ENCODE measurements at regions not wholly inside any gene's neighbourhood (a gene's known extent, or its start where the extent isn't known, plus 50 kb on each side); places are given as distances from the start of the nearest gene placed in this dataset.

GRCh38 chr4:106869551-106869950 lies 166.6 kb downstream of the DKK2 start:
- H3K9me3 ChIP-seq (ENCODE audit: low read depth, low read length) = no peaks in the 10 kb centered on the region
- H3K4me3 ChIP-seq (ENCODE audit: insufficient read depth, low read length) = no peak overlapping the region
- H3K27me3 ChIP-seq (ENCODE audit: insufficient read depth, low read length) = no peaks in the 10 kb centered on the region
- H4K20me1 ChIP-seq (ENCODE audit: insufficient read depth, low read length) = no peaks in the 10 kb centered on the region
- no peaks in the 10 kb centered on the region for H3K36me3 ChIP-seq (ENCODE audit: insufficient read depth, low read length)
- no peaks in the 10 kb centered on the region for H3K4me1 ChIP-seq (ENCODE audit: insufficient read depth, low read length)
- H3K4me2 ChIP-seq (ENCODE audit: insufficient read depth, low read length) = no peak overlapping the region
- DNase-seq (ENCODE audit: insufficient read length, low spot score, missing footprints) = no peak
- no peak overlapping the region for H3K27ac ChIP-seq (ENCODE audit: low read depth, low read length)
- H2AFZ ChIP-seq (ENCODE audit: low read length) = no peak overlapping the region
- TF ChIP-seq, protein P1, sequence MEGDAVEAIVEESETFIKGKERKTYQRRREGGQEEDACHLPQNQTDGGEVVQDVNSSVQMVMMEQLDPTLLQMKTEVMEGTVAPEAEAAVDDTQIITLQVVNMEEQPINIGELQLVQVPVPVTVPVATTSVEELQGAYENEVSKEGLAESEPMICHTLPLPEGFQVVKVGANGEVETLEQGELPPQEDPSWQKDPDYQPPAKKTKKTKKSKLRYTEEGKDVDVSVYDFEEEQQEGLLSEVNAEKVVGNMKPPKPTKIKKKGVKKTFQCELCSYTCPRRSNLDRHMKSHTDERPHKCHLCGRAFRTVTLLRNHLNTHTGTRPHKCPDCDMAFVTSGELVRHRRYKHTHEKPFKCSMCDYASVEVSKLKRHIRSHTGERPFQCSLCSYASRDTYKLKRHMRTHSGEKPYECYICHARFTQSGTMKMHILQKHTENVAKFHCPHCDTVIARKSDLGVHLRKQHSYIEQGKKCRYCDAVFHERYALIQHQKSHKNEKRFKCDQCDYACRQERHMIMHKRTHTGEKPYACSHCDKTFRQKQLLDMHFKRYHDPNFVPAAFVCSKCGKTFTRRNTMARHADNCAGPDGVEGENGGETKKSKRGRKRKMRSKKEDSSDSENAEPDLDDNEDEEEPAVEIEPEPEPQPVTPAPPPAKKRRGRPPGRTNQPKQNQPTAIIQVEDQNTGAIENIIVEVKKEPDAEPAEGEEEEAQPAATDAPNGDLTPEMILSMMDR (IDR thresholded peaks at IDR 0.05; ENCODE audit: extremely low read depth, low read depth, low read length) = no peak
- no peaks in the 10 kb centered on the region for H3K79me2 ChIP-seq (ENCODE audit: insufficient read depth, low read length)

- Histone ChIP-seq H3K79me2 (ENCODE audit: insufficient read depth, low read length) (no peaks in the 10 kb centered on the region), H3K27ac (ENCODE audit: low read depth, low read length) (no peak overlapping the region), H3K4me2 (ENCODE audit: insufficient read depth, low read length) (no peak overlapping the region), H3K9me3 (ENCODE audit: low read depth, low read length) (no peaks in the 10 kb centered on the region), H3K27me3 (ENCODE audit: insufficient read depth, low read length) (no peaks in the 10 kb centered on the region), H4K20me1 (ENCODE audit: insufficient read depth, low read length) (no peaks in the 10 kb centered on the region), H3K4me1 (ENCODE audit: insufficient read depth, low read length) (no peaks in the 10 kb centered on the region), H3K4me3 (ENCODE audit: insufficient read depth, low read length) (no peak overlapping the region), H2AFZ (ENCODE audit: low read length) (no peak overlapping the region), H3K36me3 (ENCODE audit: insufficient read depth, low read length) (no peaks in the 10 kb centered on the region)
- DNase-seq (ENCODE audit: insufficient read length, low spot score, missing footprints) = no peak
- TF ChIP-seq, protein P1 (IDR thresholded peaks at IDR 0.05; ENCODE audit: extremely low read depth, low read depth, low read length) = no peak
Measured at GRCh38 chr4:106868381-106869035, 167.6 kb downstream of the DKK2 start.

DNA sequence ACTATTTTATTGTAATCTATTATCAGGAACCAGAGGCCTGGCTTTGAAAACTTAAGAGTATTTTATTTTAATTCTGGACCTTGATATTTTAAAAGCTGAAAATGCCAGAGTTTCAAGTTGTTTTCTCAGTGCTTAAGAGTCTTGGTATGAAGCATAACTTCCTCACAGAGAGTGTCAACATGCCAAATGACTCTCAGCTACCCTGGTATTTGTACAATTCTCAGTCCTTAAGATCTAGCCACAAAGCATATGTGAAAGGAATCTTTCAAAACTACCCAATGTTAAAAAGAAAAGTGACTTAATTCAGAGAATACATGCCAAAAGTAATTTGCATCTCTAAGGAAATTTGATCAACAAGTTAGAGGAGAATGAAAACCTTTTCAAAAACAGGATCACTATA lies 171.9 kb downstream of the DKK2 start:
- Histone ChIP-seq H3K27ac (ENCODE audit: low read depth, low read length) (peak overlapping the region; percentile 7), H3K27me3 (ENCODE audit: insufficient read depth, low read length) (no peaks in the 10 kb centered on the region), H3K79me2 (ENCODE audit: insufficient read depth, low read length) (no peaks in the 10 kb centered on the region), H2AFZ (ENCODE audit: low read length) (no peak overlapping the region), H3K4me1 (ENCODE audit: insufficient read depth, low read length) (no peaks in the 10 kb centered on the region), H3K4me3 (ENCODE audit: insufficient read depth, low read length) (no peak overlapping the region), H3K36me3 (ENCODE audit: insufficient read depth, low read length) (no peaks in the 10 kb centered on the region), H4K20me1 (ENCODE audit: insufficient read depth, low read length) (no peaks in the 10 kb centered on the region), H3K9me3 (ENCODE audit: low read depth, low read length) (no peaks in the 10 kb centered on the region), H3K4me2 (ENCODE audit: insufficient read depth, low read length) (no peak overlapping the region)
- TF ChIP-seq, protein P1 (IDR thresholded peaks at IDR 0.05; ENCODE audit: extremely low read depth, low read depth, low read length) = no peak
- no peak for DNase-seq (ENCODE audit: insufficient read length, low spot score, missing footprints)

GRCh38 chr4:106854569-106855351 lies 181.4 kb downstream of the DKK2 start:
- Histone ChIP-seq H3K9me3 (ENCODE audit: low read depth, low read length) (no peaks in the 10 kb centered on the region), H3K4me1 (ENCODE audit: insufficient read depth, low read length) (no peaks in the 10 kb centered on the region), H2AFZ (ENCODE audit: low read length) (no peak overlapping the region), H3K4me3 (ENCODE audit: insufficient read depth, low read length) (no peak overlapping the region), H3K79me2 (ENCODE audit: insufficient read depth, low read length) (no peaks in the 10 kb centered on the region), H4K20me1 (ENCODE audit: insufficient read depth, low read length) (no peaks in the 10 kb centered on the region), H3K36me3 (ENCODE audit: insufficient read depth, low read length) (no peaks in the 10 kb centered on the region), H3K27ac (ENCODE audit: low read depth, low read length) (no peak overlapping the region), H3K4me2 (ENCODE audit: insufficient read depth, low read length) (no peak overlapping the region), H3K27me3 (ENCODE audit: insufficient read depth, low read length) (no peaks in the 10 kb centered on the region)
- TF ChIP-seq, protein P1 (IDR thresholded peaks at IDR 0.05; ENCODE audit: extremely low read depth, low read depth, low read length) = no peak
- DNase-seq (ENCODE audit: insufficient read length, low spot score, missing footprints) = no peak

Measured in osteoblast (primary cell).